SK-N-SH (cell line): ENCODE measurements at regions not wholly inside any gene's neighbourhood (a gene's known extent, or its start where the extent isn't known, plus 50 kb on each side); places are given as distances from the start of the nearest gene placed in this dataset.

Source experiments
- CTCF ChIA-PET: fragments of 300-600, 350-600 bp; formaldehyde crosslinking; extraction: SDS; loops from one replicate; lab custom pipeline; 2021; lab: Yijun Ruan, JAX
- POLR2A ChIA-PET: fragments of 350-600 bp; sonication (Branson Sonifier 250); formaldehyde crosslinking; extraction: SDS; loops from one replicate; lab custom pipeline; 2020; ENCODE audit warnings: antibody characterized with exemption, inconsistent platforms; lab: Yijun Ruan, JAX
- DNase-seq: peaks from one replicate; pipeline ENCODE4 v3.0.0; 2012
- H2AFZ ChIP-seq: fragments of 200-600 bp; sonication (generic); 2 replicates; pipeline ENCODE4 v1.8.1; 2016; ENCODE audit warnings: antibody characterized with exemption, mild to moderate bottlenecking, low read depth
- H3F3A ChIP-seq: fragments of 200-600 bp; sonication (generic); replicated peaks from 2 replicates; pipeline ENCODE3; 2016; ENCODE audit warnings: antibody characterized with exemption, mild to moderate bottlenecking; ENCODE audit not compliant: insufficient read depth
- H3K27ac ChIP-seq, 2 experiments: fragments of 200-500 bp in 1 of 2; fragments of 200-600 bp in 1 of 2; sonication (Bioruptor generic) in 1 of 2; sonication (generic), shearing (Covaris generic) in 1 of 2; 2 replicates each; pipeline versions ENCODE4 v1.5.1 to v1.6.1; 2014 to 2016; ENCODE audit warnings: low read depth in 2 of 2, inconsistent platforms in 1 of 2, low read length in 1 of 2, mild to moderate bottlenecking in 1 of 2, mixed read lengths in 1 of 2
- H3K27me3 ChIP-seq: fragments of 200-600 bp; sonication (generic), shearing (Covaris generic); 2 replicates; pipeline ENCODE4 v1.6.1; 2016; ENCODE audit warnings: mixed run types; ENCODE audit not compliant: insufficient read depth
- H3K36me3 ChIP-seq, 2 experiments: fragments of 200-500 bp in 1 of 2; fragments of 200-600 bp in 1 of 2; sonication (Bioruptor generic) in 1 of 2; sonication (generic) in 1 of 2; replicated peaks in 1 of 2; 2 replicates each; pipeline versions ENCODE3 to v1.5.1; 2014 to 2016; ENCODE audit warnings: low read length in 1 of 2, mild to moderate bottlenecking in 1 of 2; ENCODE audit not compliant: insufficient read depth in 2 of 2, control insufficient read depth in 1 of 2
- H3K4me1 ChIP-seq, 2 experiments: fragments of 200-500 bp in 1 of 2; fragments of 200-600 bp in 1 of 2; sonication (Bioruptor generic) in 1 of 2; sonication (generic), shearing (Covaris generic) in 1 of 2; 2 replicates each; pipeline versions ENCODE4 v1.5.1 to v1.6.1; 2014 to 2016; ENCODE audit warnings: low read depth in 1 of 2, low read length in 1 of 2, mixed run types in 1 of 2; ENCODE audit not compliant: insufficient read depth in 2 of 2, control insufficient read depth in 1 of 2
- H3K4me2 ChIP-seq: fragments of 200-600 bp; sonication (generic), shearing (Covaris generic); 2 replicates; pipeline ENCODE4 v1.6.1; 2017; ENCODE audit warnings: mixed run types
- H3K4me3 ChIP-seq, 2 experiments: fragments of 200-500 bp in 1 of 2; fragments of 200-600 bp in 1 of 2; sonication (Bioruptor generic) in 1 of 2; sonication (generic), shearing (Covaris generic) in 1 of 2; 2 replicates each; pipeline versions ENCODE4 v1.5.1 to v1.8.1; 2014 to 2016; ENCODE audit warnings: low read depth in 2 of 2, inconsistent platforms in 1 of 2, low read length in 1 of 2, mild to moderate bottlenecking in 1 of 2, mixed read lengths in 1 of 2, moderate library complexity in 1 of 2
- H3K79me2 ChIP-seq: fragments of 200-600 bp; sonication (generic); 2 replicates; pipeline ENCODE4 v1.8.1; 2017; ENCODE audit warnings: mild to moderate bottlenecking; ENCODE audit not compliant: insufficient read depth
- H3K9ac ChIP-seq: fragments of 200-600 bp; sonication (generic); 2 replicates; pipeline ENCODE4 v1.6.1; 2017; ENCODE audit warnings: mixed run types
- H3K9me2 ChIP-seq: fragments of 200-600 bp; sonication (generic); 2 replicates; pipeline ENCODE4 v1.6.1; 2017; ENCODE audit warnings: mixed run types
- H3K9me3 ChIP-seq: fragments of 200-600 bp; sonication (generic); 2 replicates; pipeline ENCODE4 v1.6.1; 2017; ENCODE audit warnings: mixed run types, mild to moderate bottlenecking, moderate library complexity
- H4K20me1 ChIP-seq: fragments of 200-600 bp; sonication (generic); 2 replicates; pipeline ENCODE4 v1.6.1; 2017; ENCODE audit warnings: mild to moderate bottlenecking, mixed run types; ENCODE audit not compliant: insufficient read depth
- EZH2phosphoT487 ChIP-seq: fragments of 200-600 bp; sonication (generic); IDR thresholded peaks from 2 replicates; pipeline ENCODE4 v1.6.1; 2017; ENCODE audit warnings: low read depth, mixed run types, mild to moderate bottlenecking, antibody characterized with exemption, moderate library complexity, borderline replicate concordance
- GATA2 ChIP-seq: sonication (generic); formaldehyde crosslinking; IDR thresholded peaks from 2 replicates; pipeline ENCODE4 v1.5.0; 2020; ENCODE audit warnings: mild to moderate bottlenecking, missing genetic modification reagents
- JUND ChIP-seq: IDR thresholded peaks from 2 replicates; pipeline ENCODE4 v1.4.0; 2012
- MAX ChIP-seq: IDR thresholded peaks from 2 replicates; pipeline ENCODE4 v1.4.0; 2012; ENCODE audit warnings: low read depth
- MXI1 ChIP-seq: IDR thresholded peaks from 2 replicates; pipeline ENCODE4 v1.6.1; 2012; ENCODE audit warnings: mild to moderate bottlenecking, low read depth, low read length, improper control_type of control experiment
- POLR2AphosphoS5 ChIP-seq: IDR thresholded peaks from 2 replicates; pipeline ENCODE4 v1.6.1; 2012; ENCODE audit warnings: low read depth, low read length
- RFX5 ChIP-seq: IDR thresholded peaks from 2 replicates; pipeline ENCODE4 v1.6.1; 2012; ENCODE audit warnings: mild to moderate bottlenecking, improper control_type of control experiment, low read length
- TAF1 ChIP-seq: IDR thresholded peaks from 2 replicates; pipeline ENCODE4 v1.6.1; 2012; ENCODE audit warnings: low read depth, mild to moderate bottlenecking, low read length, moderate library complexity, borderline replicate concordance
- TCF12 ChIP-seq: IDR thresholded peaks from 2 replicates; pipeline ENCODE4 v1.4.0; 2012
- TEAD4 ChIP-seq: IDR thresholded peaks from 2 replicates; pipeline ENCODE4 v1.4.0; 2012; ENCODE audit warnings: mild to moderate bottlenecking, borderline replicate concordance; ENCODE audit not compliant: insufficient read depth
- YY1 ChIP-seq: IDR thresholded peaks from 2 replicates; pipeline ENCODE4 v1.4.0; 2012; ENCODE audit warnings: low read depth, mild to moderate bottlenecking
- WGBS: methylation state at CpG from one replicate; pipeline ENCODE4 v1.1.6; 2017; ENCODE audit warnings: low lambda C conversion rate; 5-methylcytosine and 5-hydroxymethylcytosine counted together
- TF ChIP-seq, protein P1 (sequence below): IDR thresholded peaks from 2 replicates; pipeline ENCODE4; 2012

DNA sequence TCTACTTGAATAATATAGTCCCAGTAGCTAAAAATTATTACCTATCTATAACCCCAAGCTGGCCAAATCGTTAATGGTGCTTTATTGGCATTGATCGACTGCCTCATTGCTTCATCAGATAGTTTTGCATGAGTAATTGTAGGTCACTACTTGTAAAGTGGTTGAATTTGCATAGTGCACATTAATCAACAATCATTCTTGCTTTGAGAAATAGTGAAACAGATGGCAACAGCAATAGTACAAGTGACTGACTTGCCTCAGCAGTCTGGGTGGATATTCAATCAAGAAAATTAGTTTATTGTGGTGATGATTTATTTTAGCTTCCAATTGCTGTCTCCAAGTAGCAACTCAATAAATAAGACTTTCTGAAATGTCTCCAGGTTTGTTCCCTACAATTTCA lies 117.8 kb upstream of the NRXN1 start:
- H3K79me2 ChIP-seq, result no peaks in the 10 kb centered on the region
- no peaks in the 10 kb centered on the region for H3K4me1 ChIP-seq
- WGBS, result 11% methylated on average over 2 of the region's 2 CpGs
- H3K4me3 ChIP-seq, result no peak overlapping the region
- ChIA-PET POLR2A (no interaction called here), CTCF (interaction anchor here (1.8 kb wide), 1 partner anchor 12 kb away, joined by 5 read pairs; no protein-coding TSS in a partner anchor)
- H3K4me2 ChIP-seq, result no peak overlapping the region
- no peak overlapping the region for H3K27ac ChIP-seq
- H3K9ac ChIP-seq, result no peak overlapping the region
- H3F3A ChIP-seq, result no peaks in the 10 kb centered on the region
- H2AFZ ChIP-seq, result no peak overlapping the region
- H4K20me1 ChIP-seq, result no peaks in the 10 kb centered on the region
- no peaks in the 10 kb centered on the region for H3K9me3 ChIP-seq
- TF ChIP-seq JUND (no peak), TEAD4 (no peak), TCF12 (no peak), GATA2 (no peak), MXI1 (no peak), TAF1 (no peak)
- H3K9me2 ChIP-seq, result 0 out of 2 replicates have a peak, but pooled peaks cover 3% of the 10 kb centered on the region
- H3K36me3 ChIP-seq, result no peaks in the 10 kb centered on the region
- H3K27me3 ChIP-seq, result no peaks in the 10 kb centered on the region
- DNase-seq, result no peak

GRCh38 chr2:51145761-51146160 lies 113.8 kb upstream of the NRXN1 start:
- ChIA-PET POLR2A (no interaction called here), CTCF (no interaction called here)
- H3K4me2 ChIP-seq, result no peak overlapping the region
- H3K27me3 ChIP-seq, result no peaks in the 10 kb centered on the region
- 60% methylated on average over 6 of the region's 6 CpGs for WGBS
- no peak for TF ChIP-seq EZH2phosphoT487
- H3K4me1 ChIP-seq, result no peaks in the 10 kb centered on the region
- H3K79me2 ChIP-seq, result no peaks in the 10 kb centered on the region
- H3K4me3 ChIP-seq, result no peak overlapping the region
- no peak overlapping the region for H3K27ac ChIP-seq
- H3K9me3 ChIP-seq, result no peaks in the 10 kb centered on the region
- 0 out of 2 replicates have a peak, but pooled peaks cover 3% of the 10 kb centered on the region for H3K9me2 ChIP-seq
- H4K20me1 ChIP-seq, result no peaks in the 10 kb centered on the region
- DNase-seq, result no peak
- H3F3A ChIP-seq, result no peaks in the 10 kb centered on the region
- no peak overlapping the region for H3K9ac ChIP-seq
- no peak overlapping the region for H2AFZ ChIP-seq
- no peaks in the 10 kb centered on the region for H3K36me3 ChIP-seq

- Histone ChIP-seq H4K20me1 (no peaks in the 10 kb centered on the region), H3F3A (no peaks in the 10 kb centered on the region), H3K79me2 (no peaks in the 10 kb centered on the region), H3K27me3 (no peaks in the 10 kb centered on the region), H3K27ac (no peak overlapping the region), H3K36me3 (no peaks in the 10 kb centered on the region), H3K9me2 (no peaks in the 10 kb centered on the region), H3K9me3 (no peaks in the 10 kb centered on the region), H3K4me2 (no peak overlapping the region), H3K4me1 (no peaks in the 10 kb centered on the region), H3K9ac (no peak overlapping the region), H3K4me3 (no peak overlapping the region), H2AFZ (no peak overlapping the region)
- POLR2A ChIA-PET, result no interaction called here
- TF ChIP-seq YY1, result no peak
- TF ChIP-seq RFX5, result no peak
- TF ChIP-seq, protein P1, sequence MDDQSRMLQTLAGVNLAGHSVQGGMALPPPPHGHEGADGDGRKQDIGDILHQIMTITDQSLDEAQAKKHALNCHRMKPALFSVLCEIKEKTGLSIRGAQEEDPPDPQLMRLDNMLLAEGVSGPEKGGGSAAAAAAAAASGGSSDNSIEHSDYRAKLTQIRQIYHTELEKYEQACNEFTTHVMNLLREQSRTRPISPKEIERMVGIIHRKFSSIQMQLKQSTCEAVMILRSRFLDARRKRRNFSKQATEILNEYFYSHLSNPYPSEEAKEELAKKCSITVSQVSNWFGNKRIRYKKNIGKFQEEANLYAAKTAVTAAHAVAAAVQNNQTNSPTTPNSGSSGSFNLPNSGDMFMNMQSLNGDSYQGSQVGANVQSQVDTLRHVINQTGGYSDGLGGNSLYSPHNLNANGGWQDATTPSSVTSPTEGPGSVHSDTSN, result no peak
- TF ChIP-seq MXI1, result no peak
- no peak for TF ChIP-seq MAX
- no peak for TF ChIP-seq POLR2AphosphoS5
- no peak for TF ChIP-seq EZH2phosphoT487
- TF ChIP-seq JUND, result no peak
- WGBS, result 6% methylated on average over 3 of the region's 3 CpGs
- DNase-seq, result no peak
- CTCF ChIA-PET, result no interaction called here
These were observed 88.9 kb upstream of the NRXN1 start for GRCh38 chr2:51120754-51121280.
